Head of caudate nucleus (tissue), 42 donors: ENCODE measurements at regions not wholly inside any gene's neighbourhood (a gene's known extent, or its start where the extent isn't known, plus 50 kb on each side); places are given as distances from the start of the nearest gene placed in this dataset.
"Not testable (repeated sequence)": the region's sequence is repeated elsewhere in the genome, so short reads cannot be mapped to it uniquely, and the experiment has no call there.

Experiments used
- DNase-seq, 42 donors: peaks; one replicate each; pipeline versions ENCODE4 v3.0.0 to v3.0.0-alpha.2; 2020 to 2021; ENCODE audit warnings: mixed read lengths in 7 of 42
- intact Hi-C: fragments of 100-400 bp; cut with DNase I; formaldehyde crosslinking; loops from one replicate; pipeline ENCODE4 v1.15.0; 2022

DNA sequence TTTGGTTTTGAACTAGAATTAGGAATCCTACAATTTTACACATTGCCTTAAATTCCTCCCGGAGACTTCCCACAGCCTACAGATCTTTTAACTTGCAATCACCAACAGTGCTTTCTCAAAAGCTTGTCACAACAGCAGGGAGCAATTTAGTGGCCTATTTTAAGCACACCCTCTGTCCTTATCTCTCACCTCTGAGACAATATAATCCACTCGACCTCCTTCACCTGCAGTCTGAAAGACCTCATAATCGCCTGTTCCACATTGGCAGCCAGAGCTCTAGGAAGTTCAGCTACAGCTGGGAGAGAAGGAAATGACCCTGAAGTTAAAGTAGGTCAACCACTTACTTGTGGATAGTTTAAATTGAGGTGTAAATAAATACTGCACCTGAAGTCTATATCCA is 249.7 kb upstream of the DLGAP1 start:
- no peak for DNase-seq
- intact Hi-C loops = no loop called here

DNA sequence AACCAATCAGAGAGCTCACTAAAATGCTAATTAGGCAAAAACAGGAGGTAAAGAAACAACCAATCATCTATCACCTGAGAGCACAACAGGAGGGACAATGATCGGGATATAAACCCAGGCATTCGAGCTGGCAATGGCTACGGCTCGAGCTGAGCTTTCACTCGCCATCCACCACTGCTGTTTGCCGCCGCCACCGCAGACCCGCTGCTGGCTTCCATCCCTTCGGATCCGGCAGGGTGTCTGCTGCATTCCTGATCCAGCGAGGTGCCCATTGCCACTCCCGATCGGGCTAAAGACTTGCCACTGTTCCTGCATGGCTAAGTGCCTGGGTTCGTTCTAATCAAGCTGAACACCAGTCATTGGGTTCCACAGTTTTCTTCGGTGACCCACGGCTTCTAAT is 236.7 kb upstream of the DLGAP1 start:
- intact Hi-C loops = no loop called here
- no peak for DNase-seq

DNA sequence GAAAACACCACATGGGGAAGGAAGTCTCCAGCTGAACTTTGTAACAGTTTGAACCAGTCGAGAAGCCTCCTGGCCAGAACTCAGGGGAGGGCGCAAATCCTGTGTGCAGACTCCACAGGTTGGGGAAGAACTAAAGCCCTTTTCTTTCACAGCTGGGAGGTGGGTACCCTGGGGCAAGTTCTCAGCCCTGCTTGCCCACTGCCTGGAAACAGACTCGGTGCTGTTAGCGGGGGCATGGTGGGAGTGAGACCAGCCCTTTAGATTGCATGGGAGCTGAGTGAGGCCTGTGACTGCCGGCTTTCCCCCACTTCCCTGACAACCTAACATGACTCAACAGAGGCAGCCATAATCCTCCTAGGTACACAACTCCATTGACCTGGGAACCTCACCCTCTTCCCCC is 223.6 kb upstream of the DLGAP1 start:
- intact Hi-C loops, DNase-seq: not testable (repeated sequence)

DNA sequence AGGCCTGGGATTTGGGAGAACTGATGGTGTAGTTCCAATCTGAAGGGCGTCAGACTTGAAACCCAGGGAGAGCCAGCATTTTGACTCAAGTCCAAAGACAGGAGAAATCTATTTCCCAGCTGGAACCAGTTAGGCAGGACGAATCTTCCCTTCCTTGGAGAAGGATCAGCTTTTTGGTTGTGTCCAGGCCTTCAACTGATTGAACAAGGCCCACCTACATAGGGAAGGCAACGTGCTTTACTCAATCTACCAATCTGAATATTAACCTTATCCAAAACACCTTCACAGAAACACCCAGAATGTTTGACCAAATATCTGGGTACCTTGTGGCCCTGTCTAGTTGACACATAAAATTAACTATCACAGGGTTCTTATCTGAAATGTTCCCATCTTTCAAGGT is 221.9 kb upstream of the DLGAP1 start:
- no peak for DNase-seq
- intact Hi-C loops = no loop called here

DNA sequence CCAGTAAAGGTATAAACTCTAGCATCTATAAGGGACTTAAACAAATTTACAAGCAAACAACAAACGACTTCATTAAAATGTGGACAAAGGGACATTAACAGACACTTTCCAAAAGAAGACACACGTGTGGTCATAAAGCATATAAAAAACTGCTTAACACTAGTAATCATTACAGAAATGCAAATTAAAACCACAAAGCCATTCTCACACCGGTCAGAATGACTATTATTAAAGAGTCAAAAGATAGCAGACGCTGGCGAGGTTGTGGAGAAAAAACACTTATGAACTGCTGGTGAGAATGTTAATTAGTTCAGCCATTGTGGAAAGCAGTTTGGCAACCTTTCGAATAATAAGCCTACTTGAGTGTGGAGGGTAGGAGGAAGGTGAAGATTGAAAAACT is 217.1 kb upstream of the DLGAP1 start:
- DNase-seq = no peak
- intact Hi-C loops = no loop called here

DNA sequence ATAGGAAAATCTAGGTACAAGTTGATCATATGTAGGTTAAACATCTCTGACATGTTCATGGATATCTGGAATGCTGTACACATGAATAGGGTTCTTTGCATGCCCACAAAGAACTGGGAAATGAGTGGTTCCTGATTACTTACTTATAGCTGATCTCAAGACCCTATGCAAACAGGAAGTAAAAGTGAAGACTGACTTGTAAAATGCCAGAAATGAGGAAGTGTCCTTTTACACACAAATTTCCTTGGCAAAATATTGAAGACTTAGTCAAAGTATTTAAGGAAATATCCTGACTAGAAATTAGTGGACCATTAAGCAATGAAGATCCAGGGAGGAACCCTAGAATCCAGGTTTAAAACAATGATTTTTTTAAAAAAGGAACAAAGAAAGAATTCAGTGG is 203.7 kb upstream of the DLGAP1 start:
- intact Hi-C loops = no loop called here
- no peak for DNase-seq

DNA sequence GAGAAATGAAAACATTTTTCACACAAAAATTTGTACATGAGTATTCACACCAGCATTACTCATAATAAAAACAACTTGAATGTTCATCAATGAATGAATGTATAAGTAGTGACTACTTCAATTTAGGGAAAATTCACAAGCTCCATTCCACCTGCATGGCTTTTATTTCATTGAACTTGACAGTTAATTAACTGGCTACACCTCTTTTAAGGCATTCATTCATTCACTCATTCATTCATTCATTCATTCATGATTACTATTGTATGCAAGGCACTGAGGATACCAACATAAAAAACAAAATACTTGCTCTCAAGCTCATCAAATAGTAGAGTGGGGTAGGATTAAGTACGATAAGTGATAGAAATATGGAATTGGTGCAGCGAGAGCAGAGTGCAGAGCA is 198.3 kb upstream of the DLGAP1 start:
- intact Hi-C loops = no loop called here
- no peak for DNase-seq

DNA sequence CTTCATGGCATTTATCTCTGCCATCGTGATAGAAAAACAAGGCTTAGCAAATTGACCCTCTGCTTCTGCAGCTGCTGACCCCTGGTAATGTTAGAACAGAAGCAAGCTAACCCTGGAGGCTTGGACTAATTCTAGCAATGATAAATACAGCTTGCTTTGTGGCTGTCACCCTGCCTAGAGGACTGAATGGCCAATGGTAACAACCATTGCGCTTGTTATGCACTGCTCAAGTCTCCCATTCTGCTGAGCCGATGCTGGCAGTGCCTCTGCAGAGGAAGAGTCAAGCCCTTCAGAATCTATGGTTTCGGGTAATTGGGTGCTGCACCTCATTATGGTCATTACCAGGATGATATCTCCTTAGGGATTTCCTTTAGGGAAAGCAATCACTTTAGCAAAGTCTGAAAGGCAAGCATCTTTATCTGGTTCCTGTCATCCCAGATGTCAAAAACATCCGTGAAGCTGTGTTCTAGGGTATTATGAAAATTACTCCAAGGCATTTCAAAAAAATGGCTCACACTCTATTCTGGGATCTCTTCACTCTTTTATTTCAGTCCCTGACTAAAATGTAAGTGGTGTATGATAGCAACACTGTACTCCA is 186.8 kb upstream of the DLGAP1 start:
- intact Hi-C loops = no loop called here
- no peak for DNase-seq

DNA sequence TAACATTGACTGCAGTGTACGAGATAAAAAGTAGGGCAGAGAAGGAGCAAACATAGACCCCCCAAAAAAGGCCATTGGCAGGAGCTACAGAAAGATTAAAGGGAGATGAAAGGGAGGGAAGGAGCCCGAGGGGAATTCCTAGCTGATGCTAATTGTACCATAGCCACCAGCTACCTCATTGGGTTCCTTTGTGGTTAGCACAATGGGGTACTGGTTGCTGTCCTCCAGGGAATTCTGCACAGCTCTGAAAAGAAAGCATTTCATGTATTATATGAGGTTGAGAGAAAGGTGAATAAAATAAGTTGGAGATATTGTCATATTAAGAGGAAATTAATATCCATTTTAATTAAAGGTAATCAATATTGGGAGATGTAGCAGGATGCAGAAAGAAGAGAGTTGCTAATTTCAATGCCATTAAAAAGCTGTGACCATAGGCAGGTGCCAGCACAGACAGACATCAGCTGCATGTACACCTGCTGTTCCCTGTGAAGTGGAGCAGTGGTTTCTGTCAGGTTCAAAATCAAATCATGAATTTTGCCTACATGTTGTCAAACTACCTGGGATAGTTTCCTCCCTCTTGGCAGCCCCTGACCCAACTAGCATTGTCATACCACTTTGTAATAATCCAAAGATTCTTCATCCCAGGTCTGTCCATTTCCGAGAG is 185.4 kb upstream of the DLGAP1 start:
- intact Hi-C loops = no loop called here
- DNase-seq = no peak

DNA sequence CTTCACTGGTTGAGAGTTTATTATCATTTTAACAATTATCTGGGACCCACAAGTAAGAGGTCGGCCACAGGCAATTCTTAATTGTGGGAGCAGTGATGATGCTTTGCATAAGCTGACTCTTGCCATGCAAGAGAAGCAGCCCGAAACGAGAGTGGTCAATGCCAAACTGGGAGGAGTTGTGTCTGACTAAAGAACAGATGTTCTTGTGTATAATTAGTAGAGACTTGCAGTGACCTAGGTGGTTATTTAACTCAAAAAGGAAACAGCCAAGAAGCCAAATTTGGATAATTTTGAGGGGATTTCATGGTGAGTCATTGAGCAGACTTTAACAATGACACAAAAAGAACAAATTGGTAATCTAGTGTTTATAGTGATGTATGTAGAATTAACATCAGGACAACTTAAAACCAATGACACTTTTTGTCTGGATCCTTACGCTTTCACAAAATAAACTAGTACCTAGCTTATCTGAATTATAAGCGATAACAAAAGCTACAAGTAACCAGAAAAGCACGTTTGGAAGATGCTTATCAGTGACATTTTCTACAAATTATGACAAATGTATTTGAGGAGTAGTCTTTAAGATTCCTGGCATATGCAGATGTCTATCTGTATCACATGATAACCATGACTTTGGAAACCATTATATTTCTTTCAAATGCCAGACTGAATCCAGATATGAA is 184.7 kb upstream of the DLGAP1 start:
- DNase-seq = no peak
- intact Hi-C loops = no loop called here

DNA sequence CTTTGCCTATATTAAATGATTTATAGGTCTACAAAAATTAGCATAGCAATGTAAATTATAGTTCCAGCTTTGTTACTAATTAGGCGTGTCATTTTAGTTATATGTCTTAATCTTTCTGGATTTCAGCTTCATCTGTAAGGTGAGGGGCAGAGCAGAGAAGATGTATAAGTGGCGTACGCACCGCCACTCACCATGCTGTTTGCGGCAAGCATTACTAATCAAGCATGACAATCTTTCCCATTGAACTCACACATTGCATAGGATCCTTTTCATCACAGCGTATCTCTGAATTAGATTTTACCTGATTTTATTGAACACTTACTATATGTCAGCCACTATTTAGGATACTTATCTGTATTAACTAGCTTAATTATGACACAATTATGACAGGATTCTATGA is 183.6 kb upstream of the DLGAP1 start:
- intact Hi-C loops = no loop called here
- no peak for DNase-seq

DNA sequence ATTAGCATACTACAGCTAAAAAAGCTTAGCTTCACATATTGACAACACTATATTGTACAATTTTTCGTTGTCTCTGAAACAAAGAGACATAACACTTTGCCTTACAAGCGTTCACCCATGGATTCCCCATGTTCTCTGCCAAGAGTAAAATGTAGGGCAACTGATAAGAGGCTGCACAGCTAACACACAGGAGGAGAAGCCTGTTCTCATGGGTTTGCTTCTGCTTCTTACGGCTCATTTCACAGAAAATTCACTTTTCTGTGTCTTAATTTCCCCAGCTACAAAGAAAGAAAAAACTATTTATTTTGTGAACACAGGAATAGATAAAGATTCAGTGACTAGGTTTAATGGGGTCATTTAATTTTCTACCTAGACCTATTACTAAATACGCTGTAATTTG is 182.8 kb upstream of the DLGAP1 start:
- intact Hi-C loops = no loop called here
- DNase-seq = no peak

DNA sequence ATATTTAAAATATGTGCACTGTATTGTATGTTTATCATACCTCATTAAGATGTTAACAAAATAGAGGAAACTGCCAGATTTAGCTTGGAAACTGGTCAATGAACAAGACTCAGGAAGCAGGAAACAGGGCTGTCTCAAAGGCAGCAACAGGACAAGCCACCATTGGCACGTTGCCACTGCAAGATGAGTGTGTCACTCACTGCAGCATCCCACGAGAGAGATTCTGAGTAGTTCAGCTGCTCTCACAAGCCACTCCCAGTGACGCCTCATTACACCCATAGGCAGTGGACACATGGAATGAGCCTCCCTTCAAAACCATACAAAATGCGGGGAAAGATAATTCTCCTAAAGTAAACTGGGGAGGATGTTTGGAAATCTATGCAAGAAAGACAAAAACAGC is 181.9 kb upstream of the DLGAP1 start:
- no peak for DNase-seq
- intact Hi-C loops = no loop called here

DNA sequence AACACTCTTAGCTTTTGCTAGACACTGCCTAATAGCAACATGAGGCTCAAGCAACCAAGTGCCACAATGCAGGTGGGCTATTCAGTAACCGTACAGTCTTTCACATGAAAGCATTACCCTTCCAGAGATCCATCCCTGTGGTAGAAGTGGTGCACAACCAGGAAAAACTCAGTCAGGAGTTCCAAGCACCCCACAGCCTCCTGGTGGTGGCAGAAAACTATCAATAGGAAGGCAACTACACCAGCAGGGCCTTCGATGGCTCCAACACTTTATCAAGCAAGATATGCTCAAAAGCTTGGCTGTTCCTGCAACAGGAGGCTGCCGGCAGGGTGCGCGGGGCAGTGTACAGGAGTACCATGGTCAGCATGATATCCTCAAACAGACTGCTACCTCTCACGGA is 176.1 kb upstream of the DLGAP1 start:
- intact Hi-C loops = no loop called here
- no peak for DNase-seq

DNA sequence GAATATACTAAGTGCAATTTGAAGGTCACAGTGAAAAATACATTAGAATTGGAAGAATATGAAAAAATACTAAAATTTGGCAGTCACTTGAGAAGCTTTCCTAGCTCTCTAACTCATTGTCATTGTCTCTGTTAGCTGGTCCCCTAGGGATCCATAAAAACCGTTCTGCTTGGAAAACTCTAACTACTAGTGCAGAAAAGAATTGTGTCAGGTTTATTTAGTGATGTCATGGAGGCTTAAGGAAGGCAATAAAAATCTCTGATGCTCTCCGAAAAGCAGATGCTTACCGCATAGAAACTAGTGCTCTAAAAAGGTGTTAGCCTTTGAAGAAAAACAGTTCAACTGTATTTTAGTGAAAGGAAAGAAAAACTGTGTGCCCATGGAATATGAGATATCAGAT is 150.1 kb upstream of the DLGAP1 start:
- DNase-seq = no peak
- intact Hi-C loops = no loop called here

DNA sequence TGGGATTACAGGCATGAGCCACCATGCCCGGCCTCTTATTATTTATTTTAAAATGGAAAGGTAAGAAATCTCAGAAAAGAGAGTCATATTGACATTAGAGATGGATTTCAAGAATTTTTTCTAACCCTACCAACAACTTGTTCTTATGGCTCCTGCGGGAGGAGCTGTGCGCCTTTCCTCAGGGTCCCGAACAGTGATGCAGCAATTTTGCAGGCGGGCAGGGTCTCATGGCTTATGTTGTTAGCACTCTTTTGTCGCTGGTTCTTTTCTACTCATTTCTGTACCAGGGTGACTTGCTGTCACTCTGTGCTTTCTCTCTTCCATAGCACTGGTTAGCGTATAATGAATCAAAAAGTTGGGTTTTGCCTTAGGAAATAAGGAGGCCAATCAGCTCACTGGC is 148.8 kb upstream of the DLGAP1 start:
- intact Hi-C loops = no loop called here
- no peak for DNase-seq

DNA sequence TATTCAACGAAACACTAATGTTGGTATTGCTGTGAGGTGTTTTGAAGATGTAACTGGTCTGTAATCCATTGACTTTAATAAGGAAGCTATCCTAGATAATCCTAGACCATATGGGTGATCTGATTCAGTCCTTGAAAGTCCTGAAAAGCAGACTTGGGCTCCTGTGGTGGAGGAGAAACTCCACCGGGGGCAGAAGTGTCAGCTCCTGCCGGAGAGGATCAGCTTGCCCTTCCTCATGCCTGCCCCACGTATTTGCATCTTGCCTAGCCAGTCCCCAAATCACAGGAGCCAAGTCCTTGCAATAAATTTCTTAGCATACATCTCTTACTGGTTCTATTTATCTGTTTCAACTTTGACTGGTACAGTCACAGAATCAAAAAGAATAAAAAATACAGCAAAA is 144.2 kb upstream of the DLGAP1 start:
- intact Hi-C loops = no loop called here
- no peak for DNase-seq

DNA sequence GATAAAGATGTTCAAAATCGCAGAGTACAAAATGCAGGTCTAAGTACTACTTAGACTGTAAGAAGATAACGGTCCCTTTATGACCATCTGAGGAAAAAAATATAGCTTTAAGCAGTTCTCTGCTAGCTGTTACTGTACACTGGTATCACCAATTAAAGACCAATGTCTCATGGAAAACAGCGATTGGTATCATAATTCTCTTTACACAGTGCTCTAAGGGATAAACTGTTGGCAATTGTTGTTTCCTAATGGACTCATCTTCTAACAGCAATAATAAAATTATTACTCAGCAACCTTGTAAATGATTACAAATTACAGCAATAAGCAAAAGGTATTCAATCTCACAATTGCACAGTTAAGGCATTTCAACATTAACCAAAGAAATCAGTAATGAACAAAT is 142.2 kb upstream of the DLGAP1 start:
- no peak for DNase-seq
- intact Hi-C loops = no loop called here

DNA sequence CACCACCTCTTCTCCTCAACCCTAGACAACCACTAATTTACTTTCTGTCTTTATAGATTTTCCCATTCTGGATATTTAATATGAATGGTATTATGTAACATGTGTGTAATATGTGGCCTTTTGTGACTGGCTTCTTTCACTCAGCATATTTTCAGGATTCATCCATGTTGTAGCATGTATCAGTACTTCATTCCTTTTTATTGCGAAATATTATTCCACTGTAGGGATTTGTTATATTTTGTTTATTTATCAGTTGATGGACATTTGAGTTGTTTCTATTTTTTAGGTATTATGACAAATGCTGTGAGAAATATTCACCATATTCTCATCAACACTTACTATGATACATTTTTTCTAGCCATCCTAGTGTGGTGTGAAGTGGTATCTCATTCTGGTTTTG is 138.8 kb upstream of the DLGAP1 start:
- intact Hi-C loops = no loop called here
- no peak for DNase-seq

DNA sequence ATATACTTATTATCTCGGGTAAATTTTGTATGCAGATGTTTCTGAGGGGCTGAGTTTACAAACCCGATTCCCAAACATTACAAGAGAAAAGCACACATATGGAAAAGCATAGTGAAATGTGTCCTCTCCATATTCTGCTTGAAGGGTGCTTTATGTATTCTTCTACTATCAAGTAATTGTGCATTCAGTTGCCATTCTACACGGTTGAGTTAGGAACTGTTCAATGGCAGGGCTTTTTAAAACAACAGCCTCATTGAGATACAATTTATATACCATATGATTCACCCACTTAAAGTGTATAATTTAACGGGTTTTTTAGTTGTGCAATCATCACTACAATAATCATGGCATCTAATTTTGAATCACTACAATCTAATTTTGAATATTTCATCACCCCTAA is 138.4 kb upstream of the DLGAP1 start:
- DNase-seq = no peak
- intact Hi-C loops = no loop called here
